ENCODE measurements at regions not wholly inside any gene's neighbourhood (a gene's known extent, or its start where the extent isn't known, plus 50 kb on each side); places are given as distances from the start of the nearest gene placed in this dataset.

DNA sequence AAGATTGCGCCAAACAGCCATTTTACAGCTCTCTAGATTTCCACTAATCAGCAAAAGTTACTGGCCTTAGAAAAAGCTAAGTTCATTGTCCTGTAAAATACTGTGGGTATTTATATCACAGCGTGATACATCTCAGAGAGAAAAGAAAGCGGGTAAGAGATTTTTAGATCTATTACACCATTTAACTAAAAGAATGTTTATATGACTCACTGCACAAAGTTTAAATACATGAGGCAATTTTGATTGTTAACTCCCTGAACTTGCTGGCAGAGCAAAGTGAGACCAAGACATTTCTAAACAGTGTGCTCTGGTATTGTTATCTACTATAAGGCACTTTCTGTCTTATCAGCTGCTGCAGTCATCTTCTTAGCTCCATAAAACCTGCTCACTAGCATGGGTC is 314.3 kb downstream of the EPHA7 start:
- H3K23me2 ChIP-seq (ENCODE audit: low read depth, low read length), result no peaks in the 10 kb centered on the region
- FAIRE-seq (no peak), DNase-seq (ENCODE audit: low read depth in 1 of 2, low spot score in 2 of 2) (no peak)
- no peak overlapping the region for H3K4me2 ChIP-seq (ENCODE audit: insufficient read depth in 1 of 2, low read depth in 2 of 2, low read length in 2 of 2)
- no peak overlapping the region for H3K14ac ChIP-seq (ENCODE audit: insufficient read length)
- H3K4ac ChIP-seq (replicated peaks; ENCODE audit: insufficient read length, low read depth, low read length), result peak overlapping the region; percentile 32
- 0 out of 2 replicates have a peak overlapping the region, but pooled peaks have one; percentile 4 for H2AFZ ChIP-seq (ENCODE audit: low read length)
- no peaks in the 10 kb centered on the region for H3K27me3 ChIP-seq (replicated peaks in 1 of 4; ENCODE audit: control insufficient read depth in 3 of 4, extremely low read depth in 1 of 4, insufficient read depth in 3 of 4, low read length in 3 of 4)
- ChIA-PET POLR2A (ENCODE audit: partially characterized antibody) (no interaction called here), CTCF (ENCODE audit: partially characterized antibody) (no interaction called here)
- H3K79me1 ChIP-seq (ENCODE audit: low read depth, low read length), result no peaks in the 10 kb centered on the region
- H3K18ac ChIP-seq (ENCODE audit: extremely low read depth, low read length), result no peak overlapping the region
- 0 out of 4 replicates have a peak, but pooled peaks cover 0 to 3% of the 10 kb centered on the region in 2 experiments for H3K9me3 ChIP-seq (ENCODE audit: insufficient read depth in 2 of 2, low read depth in 1 of 2, low read length in 1 of 2)
- H3K4me3 ChIP-seq (ENCODE audit: extremely low read depth in 1 of 4, insufficient read depth in 2 of 4, low read depth in 3 of 4, low read length in 4 of 4), result no peak overlapping the region
- TF ChIP-seq, protein P1, sequence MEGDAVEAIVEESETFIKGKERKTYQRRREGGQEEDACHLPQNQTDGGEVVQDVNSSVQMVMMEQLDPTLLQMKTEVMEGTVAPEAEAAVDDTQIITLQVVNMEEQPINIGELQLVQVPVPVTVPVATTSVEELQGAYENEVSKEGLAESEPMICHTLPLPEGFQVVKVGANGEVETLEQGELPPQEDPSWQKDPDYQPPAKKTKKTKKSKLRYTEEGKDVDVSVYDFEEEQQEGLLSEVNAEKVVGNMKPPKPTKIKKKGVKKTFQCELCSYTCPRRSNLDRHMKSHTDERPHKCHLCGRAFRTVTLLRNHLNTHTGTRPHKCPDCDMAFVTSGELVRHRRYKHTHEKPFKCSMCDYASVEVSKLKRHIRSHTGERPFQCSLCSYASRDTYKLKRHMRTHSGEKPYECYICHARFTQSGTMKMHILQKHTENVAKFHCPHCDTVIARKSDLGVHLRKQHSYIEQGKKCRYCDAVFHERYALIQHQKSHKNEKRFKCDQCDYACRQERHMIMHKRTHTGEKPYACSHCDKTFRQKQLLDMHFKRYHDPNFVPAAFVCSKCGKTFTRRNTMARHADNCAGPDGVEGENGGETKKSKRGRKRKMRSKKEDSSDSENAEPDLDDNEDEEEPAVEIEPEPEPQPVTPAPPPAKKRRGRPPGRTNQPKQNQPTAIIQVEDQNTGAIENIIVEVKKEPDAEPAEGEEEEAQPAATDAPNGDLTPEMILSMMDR (IDR thresholded peaks at IDR 0.05; ENCODE audit: control extremely low read depth in 1 of 3, insufficient read depth in 1 of 3, low read depth in 1 of 3, low read length in 3 of 3), result no peak
- TF ChIP-seq KDM4A (IDR thresholded peaks at IDR 0.05; ENCODE audit: low read depth, low read length, severe bottlenecking), result no peak
- TF ChIP-seq JUND (IDR thresholded peaks at IDR 0.05; ENCODE audit: low read length), result no peak
- no peak for TF ChIP-seq SIRT6 (IDR thresholded peaks at IDR 0.05; ENCODE audit: low read length)
- no peak for TF ChIP-seq GABPA (IDR thresholded peaks at IDR 0.05; ENCODE audit: borderline replicate concordance, insufficient read depth, low read length)
- TF ChIP-seq ASH2L (IDR thresholded peaks at IDR 0.05; ENCODE audit: low read length), result no peak
- TF ChIP-seq RAD21 (IDR thresholded peaks at IDR 0.05 in 1 of 2, conservative IDR thresholded peaks at IDR 0.05 in 1 of 2; ENCODE audit: low read depth in 2 of 2, low read length in 2 of 2), result no peak
- no peak for TF ChIP-seq SIN3A (conservative IDR thresholded peaks at IDR 0.05 in 1 of 2, IDR thresholded peaks at IDR 0.05 in 1 of 2; ENCODE audit: low read depth in 1 of 2, low read length in 2 of 2)
- TF ChIP-seq SIX5 (IDR thresholded peaks at IDR 0.05; ENCODE audit: low read depth, low read length), result no peak
- no peak for TF ChIP-seq TEAD4 (IDR thresholded peaks at IDR 0.05; ENCODE audit: low read depth, low read length)
- no peak for TF ChIP-seq TBP (IDR thresholded peaks at IDR 0.05; ENCODE audit: low read depth, low read length)
- no peaks in the 10 kb centered on the region for H3K36me3 ChIP-seq (ENCODE audit: control insufficient read depth in 2 of 4, insufficient read depth in 4 of 4, low read length in 3 of 4)
- no peaks in the 10 kb centered on the region for H3K79me2 ChIP-seq (ENCODE audit: control insufficient read depth in 1 of 2, insufficient read depth in 2 of 2, low read length in 2 of 2)
- no peak overlapping the region for H4K91ac ChIP-seq (replicated peaks; ENCODE audit: insufficient read length, low read length)
- H2BK15ac ChIP-seq (ENCODE audit: low read length), result no peak overlapping the region
- no peak overlapping the region for H2BK5ac ChIP-seq (ENCODE audit: low read depth, low read length)
- H2BK120ac ChIP-seq (replicated peaks; ENCODE audit: low read depth, low read length), result no peak overlapping the region
- H3K23ac ChIP-seq (ENCODE audit: insufficient read length), result no peak overlapping the region
- no peak overlapping the region for H3K27ac ChIP-seq (ENCODE audit: low read depth, low read length)
- H4K5ac ChIP-seq (ENCODE audit: insufficient read length, low read depth, low read length), result no peak overlapping the region
- no peak overlapping the region for H3K56ac ChIP-seq (replicated peaks; ENCODE audit: insufficient read length, low read depth, low read length)
- no peak overlapping the region for H4K8ac ChIP-seq (ENCODE audit: extremely low read depth, insufficient read depth, low read length)
- no peak overlapping the region for H2BK12ac ChIP-seq (ENCODE audit: low read depth, low read length)
- H3K9ac ChIP-seq (replicated peaks in 1 of 4; ENCODE audit: extremely low read depth in 1 of 4, low read depth in 3 of 4, low read length in 3 of 4), result no peak overlapping the region
- 65% methylated on average over 3 of the region's 3 CpGs; no CpG with 5 or more reads in 1 of the 2 experiments for WGBS, 2 experiments (ENCODE audit: extremely low coverage in 1 of 2, insufficient coverage in 1 of 2, insufficient read length in 1 of 2, insufficient replicate concordance in 2 of 2, low coverage in 1 of 2, low lambda C conversion rate in 2 of 2, missing lambda C conversion rate in 1 of 2)
- H3K4me1 ChIP-seq (replicated peaks in 1 of 4; ENCODE audit: control insufficient read depth in 3 of 4, insufficient read depth in 4 of 4, low read length in 3 of 4), result peaks cover 0 to 4% (median 1%) of the 10 kb centered on the region in 4 experiments; a peak in 1 of 7 replicates
- H2BK20ac ChIP-seq (ENCODE audit: low read length), result no peak overlapping the region
- no peaks in the 10 kb centered on the region for H4K20me1 ChIP-seq (replicated peaks in 1 of 2; ENCODE audit: control insufficient read depth in 1 of 2, insufficient read depth in 2 of 2, low read length in 2 of 2)
- H2AK5ac ChIP-seq (ENCODE audit: low read depth, low read length), result no peak overlapping the region

Measured in H1 (cell line).